ENCODE measurements at regions not wholly inside any gene's neighbourhood (a gene's known extent, or its start where the extent isn't known, plus 50 kb on each side); places are given as distances from the start of the nearest gene placed in this dataset.

- H4K20me1 ChIP-seq (ENCODE audit: control insufficient read depth, insufficient read depth), result no peaks in the 10 kb centered on the region
- ATAC-seq, result no peak
Observed at GRCh38 chr15:61641645-61642044, 412.5 kb upstream of the RORA start.

GRCh38 chr15:61640756-61641155 is 411.7 kb upstream of the RORA start:
- RAD21 ChIA-PET (ENCODE audit: unreplicated experiment), result no interaction called here
- TF ChIP-seq RFX5 (IDR thresholded peaks at IDR 0.05; ENCODE audit: low read depth, low read length), result no peak
- no peak for TF ChIP-seq SRF (IDR thresholded peaks at IDR 0.05; ENCODE audit: low read depth in 2 of 2, low read length in 2 of 2)
- TF ChIP-seq JUND (IDR thresholded peaks at IDR 0.05; ENCODE audit: low read depth, low read length), result no peak
- no peak for TF ChIP-seq MAX (IDR thresholded peaks at IDR 0.05; ENCODE audit: low read depth, low read length)
- no peak for TF ChIP-seq TCF3 (IDR thresholded peaks at IDR 0.05; ENCODE audit: borderline replicate concordance, insufficient read depth, low read depth, low read length)
- TF ChIP-seq BRCA1 (IDR thresholded peaks at IDR 0.05; ENCODE audit: low read depth, low read length), result no peak
- no peak for TF ChIP-seq ZNF687 (IDR thresholded peaks at IDR 0.05)
- TF ChIP-seq POU2F2 (IDR thresholded peaks at IDR 0.05; ENCODE audit: borderline replicate concordance, low read depth, low read length), result no peak
- TF ChIP-seq ZNF622 (IDR thresholded peaks at IDR 0.05), result no peak
- TF ChIP-seq GABPA (IDR thresholded peaks at IDR 0.05; ENCODE audit: low read depth), result no peak
- no peak for TF ChIP-seq RB1 (IDR thresholded peaks at IDR 0.05; ENCODE audit: borderline replicate concordance)
- TF ChIP-seq ZNF217 (IDR thresholded peaks at IDR 0.05), result no peak
- no peak for TF ChIP-seq MEF2B (IDR thresholded peaks at IDR 0.05; ENCODE audit: partially characterized antibody, poor library complexity, severe bottlenecking)

More at GRCh38 chr15:61641645-61642044, 412.5 kb upstream of the RORA start:
- H3K4me3 ChIP-seq, result no peak overlapping the region
- TF ChIP-seq GATAD2B (conservative IDR thresholded peaks at IDR 0.05; ENCODE audit: low read depth) (no peak), NR2C2 (IDR thresholded peaks at IDR 0.05; ENCODE audit: borderline replicate concordance, control insufficient read depth, insufficient read length, low read depth) (no peak), KDM1A (IDR thresholded peaks at IDR 0.05; ENCODE audit: borderline replicate concordance) (no peak), MTA3 (IDR thresholded peaks at IDR 0.05; ENCODE audit: borderline replicate concordance, low read length) (no peak), TCF3 (IDR thresholded peaks at IDR 0.05; ENCODE audit: borderline replicate concordance, insufficient read depth, low read depth, low read length) (no peak), FOS (IDR thresholded peaks at IDR 0.05; ENCODE audit: borderline replicate concordance, extremely low read depth, insufficient read length) (no peak), MEF2A (IDR thresholded peaks at IDR 0.05; ENCODE audit: insufficient read depth, low read depth, low read length) (no peak), SPI1 (IDR thresholded peaks at IDR 0.05; ENCODE audit: borderline replicate concordance, insufficient read depth, low read depth, low read length) (no peak)
- no peaks in the 10 kb centered on the region for H3K4me1 ChIP-seq (ENCODE audit: control insufficient read depth, insufficient read depth, low read length)
- BruUV-seq (replicated peaks), result no TSS peak
- FAIRE-seq (no peak), DNase-seq (ENCODE audit: low read depth, low spot score) (no peak)
- intact Hi-C loops (cut with micrococcal nuclease; ENCODE audit: unreplicated experiment) (no loop called here), in situ Hi-C loops (cut with MboI) (no loop called here)
- RAD21 ChIA-PET (ENCODE audit: unreplicated experiment), result no interaction called here
- no peak overlapping the region for H3K27ac ChIP-seq (ENCODE audit: control insufficient read depth, insufficient read depth)
- CTCF ChIA-PET, result no interaction called here
- 42% methylated on average over 6 of the region's 6 CpGs for WGBS (ENCODE audit: insufficient coverage, insufficient replicate concordance, low lambda C conversion rate, missing lambda C conversion rate)
- H2AFZ ChIP-seq (ENCODE audit: control insufficient read depth, low read depth, low read length), result no peak overlapping the region
- H3K9me3 ChIP-seq (replicated peaks; ENCODE audit: control insufficient read depth, insufficient read depth, low read length), result no peaks in the 10 kb centered on the region
- no peak overlapping the region for H3K9ac ChIP-seq (ENCODE audit: control insufficient read depth, insufficient read depth, low read length)
- POLR2A ChIA-PET, result no interaction called here
- SMC1A ChIA-PET (ENCODE audit: uncharacterized antibody, unreplicated experiment), result no interaction called here
- H3K4me2 ChIP-seq (ENCODE audit: control insufficient read depth, insufficient read depth), result no peak overlapping the region
- peaks cover 0 to 2% of the 10 kb centered on the region in 2 experiments; a peak in 1 of 4 replicates for H3K27me3 ChIP-seq (replicated peaks in 1 of 2; ENCODE audit: control insufficient read depth in 2 of 2, insufficient read depth in 2 of 2, low read length in 1 of 2)
- H3K36me3 ChIP-seq (ENCODE audit: control insufficient read depth in 2 of 2, insufficient read depth in 2 of 2, low read length in 1 of 2), result no peaks in the 10 kb centered on the region
- no peaks in the 10 kb centered on the region for H3K79me2 ChIP-seq (ENCODE audit: control insufficient read depth, insufficient read depth, low read length)

More at GRCh38 chr15:61640756-61641155, 411.7 kb upstream of the RORA start:
- no peak for FAIRE-seq
- intact Hi-C loops (cut with micrococcal nuclease; ENCODE audit: unreplicated experiment), result no loop called here
- Histone ChIP-seq H4K20me1 (ENCODE audit: control insufficient read depth, insufficient read depth) (no peaks in the 10 kb centered on the region), H3K4me3 (no peak overlapping the region), H3K79me2 (ENCODE audit: control insufficient read depth, insufficient read depth, low read length) (no peaks in the 10 kb centered on the region), H3K9me3 (replicated peaks; ENCODE audit: control insufficient read depth, insufficient read depth, low read length) (no peaks in the 10 kb centered on the region), H2AFZ (ENCODE audit: control insufficient read depth, low read depth, low read length) (no peak overlapping the region), H3K27ac (ENCODE audit: control insufficient read depth, insufficient read depth) (no peak overlapping the region), H3K36me3 (ENCODE audit: control insufficient read depth in 2 of 2, insufficient read depth in 2 of 2, low read length in 1 of 2) (no peaks in the 10 kb centered on the region), H3K9ac (ENCODE audit: control insufficient read depth, insufficient read depth, low read length) (no peak overlapping the region), H3K4me1 (ENCODE audit: control insufficient read depth, insufficient read depth, low read length) (no peaks in the 10 kb centered on the region), H3K4me2 (ENCODE audit: control insufficient read depth, insufficient read depth) (no peak overlapping the region), H3K27me3 (replicated peaks in 1 of 2; ENCODE audit: control insufficient read depth in 2 of 2, insufficient read depth in 2 of 2, low read length in 1 of 2) (peaks cover 0 to 2% of the 10 kb centered on the region in 2 experiments; a peak in 1 of 4 replicates)
- in situ Hi-C loops (cut with MboI), result no loop called here
- ChIA-PET SMC1A (ENCODE audit: uncharacterized antibody, unreplicated experiment) (no interaction called here), POLR2A (interaction anchor here (0.7 kb wide), 1 partner anchor 19 kb away, joined by 3 read pairs; no protein-coding TSS in a partner anchor), CTCF (no interaction called here)
- no peak for DNase-seq (ENCODE audit: low read depth, low spot score)
- no TSS peak for BruUV-seq (replicated peaks)
- ATAC-seq, result no peak
